ENCODE measurements at regions not wholly inside any gene's neighbourhood (a gene's known extent, or its start where the extent isn't known, plus 50 kb on each side); places are given as distances from the start of the nearest gene placed in this dataset.

DNA sequence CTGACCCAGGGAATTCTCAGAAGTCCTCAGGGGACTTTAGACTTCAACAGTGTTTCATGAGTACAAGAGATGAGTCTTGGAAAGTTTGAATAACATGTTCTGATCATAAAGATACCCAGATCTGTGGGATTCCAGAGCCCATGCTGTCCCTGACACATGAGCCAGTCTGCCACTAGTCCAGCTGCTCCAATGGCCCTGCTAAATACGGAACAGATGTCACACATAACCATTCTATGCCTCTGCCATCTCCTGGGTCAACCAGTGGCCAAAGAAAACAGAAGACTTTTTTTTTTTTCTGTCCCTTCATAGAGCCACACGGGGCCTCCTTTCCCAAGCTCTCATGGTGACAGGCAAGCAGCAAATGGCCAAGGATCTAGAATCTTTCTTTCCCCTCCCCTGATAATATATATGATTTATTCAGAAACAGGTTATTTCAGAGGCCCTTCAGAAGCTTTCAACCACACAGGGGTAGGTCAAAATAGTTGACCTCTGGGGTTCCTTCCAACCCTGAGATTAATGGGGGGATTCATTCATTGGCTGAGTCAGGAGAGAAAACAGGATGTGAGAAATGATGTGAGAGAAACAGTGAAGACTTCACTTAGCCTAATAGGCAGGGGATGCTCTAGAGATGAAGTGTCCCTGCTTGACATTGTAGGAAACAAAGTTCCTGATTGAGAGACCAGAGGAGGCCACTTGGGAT, 367.7 kb downstream of the CDK5RAP2 start:
- no peak for DNase-seq (ENCODE audit: low read depth in 6 of 9, low spot score in 9 of 9)
- Histone ChIP-seq H3K9me3 (ENCODE audit: control insufficient read depth in 2 of 2, insufficient read depth in 1 of 2, low read length in 1 of 2) (no peaks in the 10 kb centered on the region), H3K36me3 (ENCODE audit: control insufficient read depth in 2 of 2, insufficient read depth in 2 of 2, low read length in 1 of 2) (no peaks in the 10 kb centered on the region), H3K27me3 (ENCODE audit: control insufficient read depth in 2 of 2, insufficient read depth in 1 of 2, low read length in 1 of 2) (no peaks in the 10 kb centered on the region), H3K4me1 (ENCODE audit: control insufficient read depth in 2 of 2, insufficient read depth in 2 of 2, low read length in 2 of 2) (no peaks in the 10 kb centered on the region), H3K27ac (ENCODE audit: low read depth in 1 of 2, low read length in 1 of 2) (no peak overlapping the region), H3K4me3 (ENCODE audit: low read length in 2 of 2) (no peak overlapping the region)
- WGBS = 76% methylated on average over 2 of the region's 2 CpGs

DNA sequence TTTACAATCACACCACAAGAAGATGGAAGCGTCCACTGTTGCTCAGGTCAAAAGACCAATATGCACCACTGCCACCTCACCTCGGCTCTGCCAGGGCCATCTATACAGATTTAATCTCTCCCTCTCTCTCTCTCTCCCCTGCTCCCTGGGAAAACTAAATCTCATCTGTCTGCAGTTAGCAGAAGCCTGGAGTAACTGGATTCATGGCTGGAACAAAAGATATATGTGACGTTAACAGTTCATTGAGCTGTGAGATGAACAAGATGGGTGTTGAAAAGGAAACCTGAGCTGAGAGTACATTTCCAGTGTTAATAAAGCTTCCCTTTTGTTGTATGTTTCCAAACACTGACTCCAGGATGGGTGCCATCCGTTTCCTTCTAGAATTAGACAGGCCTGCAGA, 369.7 kb downstream of the CDK5RAP2 start:
- H3K36me3 ChIP-seq (ENCODE audit: control insufficient read depth in 2 of 2, insufficient read depth in 2 of 2, low read length in 1 of 2) = no peaks in the 10 kb centered on the region
- no peaks in the 10 kb centered on the region for H3K9me3 ChIP-seq (ENCODE audit: control insufficient read depth in 2 of 2, insufficient read depth in 1 of 2, low read length in 1 of 2)
- 84% methylated on average over 4 of the region's 4 CpGs for WGBS
- H3K4me3 ChIP-seq (ENCODE audit: low read length in 2 of 2) = no peak overlapping the region
- no peak overlapping the region for H3K27ac ChIP-seq (ENCODE audit: low read depth in 1 of 2, low read length in 1 of 2)
- H3K4me1 ChIP-seq (ENCODE audit: control insufficient read depth in 2 of 2, insufficient read depth in 2 of 2, low read length in 2 of 2) = no peaks in the 10 kb centered on the region
- no peak for DNase-seq (ENCODE audit: low read depth in 6 of 9, low spot score in 9 of 9)
- no peaks in the 10 kb centered on the region for H3K27me3 ChIP-seq (ENCODE audit: control insufficient read depth in 2 of 2, insufficient read depth in 1 of 2, low read length in 1 of 2)

- WGBS = 51% methylated on average over 11 of the region's 11 CpGs
- Histone ChIP-seq H3K36me3 (ENCODE audit: control insufficient read depth in 2 of 2, insufficient read depth in 2 of 2, low read length in 1 of 2) (no peaks in the 10 kb centered on the region), H3K4me1 (ENCODE audit: control insufficient read depth in 2 of 2, insufficient read depth in 2 of 2, low read length in 2 of 2) (no peaks in the 10 kb centered on the region)
Measured at GRCh38 chr9:120202856-120203654, 376.9 kb downstream of the CDK5RAP2 start.

GRCh38 chr9:120198027-120198426, 381.9 kb downstream of the CDK5RAP2 start:
- DNase-seq (ENCODE audit: low read depth in 6 of 9, low spot score in 9 of 9) = no peak
- Histone ChIP-seq H3K36me3 (ENCODE audit: control insufficient read depth in 2 of 2, insufficient read depth in 2 of 2, low read length in 1 of 2) (no peaks in the 10 kb centered on the region), H3K4me3 (ENCODE audit: low read length in 2 of 2) (no peak overlapping the region), H3K27ac (ENCODE audit: low read depth in 1 of 2, low read length in 1 of 2) (no peak overlapping the region), H3K4me1 (ENCODE audit: control insufficient read depth in 2 of 2, insufficient read depth in 2 of 2, low read length in 2 of 2) (no peaks in the 10 kb centered on the region), H3K27me3 (ENCODE audit: control insufficient read depth in 2 of 2, insufficient read depth in 1 of 2, low read length in 1 of 2) (no peaks in the 10 kb centered on the region), H3K9me3 (ENCODE audit: control insufficient read depth in 2 of 2, insufficient read depth in 1 of 2, low read length in 1 of 2) (no peaks in the 10 kb centered on the region)
- WGBS = 88% methylated on average over 3 of the region's 3 CpGs

More at GRCh38 chr9:120202856-120203654, 376.9 kb downstream of the CDK5RAP2 start:
- Histone ChIP-seq H3K9me3 (ENCODE audit: control insufficient read depth in 2 of 2, insufficient read depth in 1 of 2, low read length in 1 of 2) (no peaks in the 10 kb centered on the region), H3K27me3 (ENCODE audit: control insufficient read depth in 2 of 2, insufficient read depth in 1 of 2, low read length in 1 of 2) (no peaks in the 10 kb centered on the region), H3K4me3 (ENCODE audit: low read length in 2 of 2) (no peak overlapping the region), H3K27ac (ENCODE audit: low read depth in 1 of 2, low read length in 1 of 2) (no peak overlapping the region)
- DNase-seq (ENCODE audit: low read depth in 6 of 9, low spot score in 9 of 9) = no peak

DNA sequence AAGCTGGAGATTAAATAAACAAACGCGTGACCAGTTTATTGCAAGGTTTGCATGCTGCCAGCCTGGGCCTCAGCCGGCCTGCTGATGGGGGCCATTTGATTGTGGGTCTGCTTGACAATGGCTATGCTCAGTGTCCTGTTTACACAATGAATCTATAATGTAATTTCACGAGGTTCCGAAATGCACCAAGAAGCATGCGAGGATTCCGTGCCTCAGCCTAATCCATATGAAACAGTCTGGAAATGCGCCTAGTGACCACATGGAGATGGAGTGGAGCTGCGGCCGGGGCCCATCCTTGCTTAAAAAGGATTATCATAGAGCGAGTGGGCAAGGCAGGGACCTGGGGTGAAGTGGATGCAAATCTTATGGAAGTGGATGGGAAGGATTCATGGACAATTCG, 382.4 kb downstream of the CDK5RAP2 start:
- no peaks in the 10 kb centered on the region for H3K27me3 ChIP-seq (ENCODE audit: control insufficient read depth in 2 of 2, insufficient read depth in 1 of 2, low read length in 1 of 2)
- 71% methylated on average over 12 of the region's 12 CpGs for WGBS

GRCh38 chr9:120191141-120191540, 388.8 kb downstream of the CDK5RAP2 start:
- Histone ChIP-seq H3K4me3 (ENCODE audit: low read length in 2 of 2) (no peak overlapping the region), H3K4me1 (ENCODE audit: control insufficient read depth in 2 of 2, insufficient read depth in 2 of 2, low read length in 2 of 2) (no peaks in the 10 kb centered on the region), H3K27me3 (ENCODE audit: control insufficient read depth in 2 of 2, insufficient read depth in 1 of 2, low read length in 1 of 2) (no peaks in the 10 kb centered on the region), H3K36me3 (ENCODE audit: control insufficient read depth in 2 of 2, insufficient read depth in 2 of 2, low read length in 1 of 2) (no peaks in the 10 kb centered on the region), H3K27ac (ENCODE audit: low read depth in 1 of 2, low read length in 1 of 2) (no peak overlapping the region), H3K9me3 (ENCODE audit: control insufficient read depth in 2 of 2, insufficient read depth in 1 of 2, low read length in 1 of 2) (no peaks in the 10 kb centered on the region)
- WGBS = 72% methylated on average over 3 of the region's 3 CpGs
- no peak for DNase-seq (ENCODE audit: low read depth in 6 of 9, low spot score in 9 of 9)

More for the DNA sequence above, 382.4 kb downstream of the CDK5RAP2 start:
- H3K4me3 ChIP-seq (ENCODE audit: low read length in 2 of 2) = no peak overlapping the region
- H3K27ac ChIP-seq (ENCODE audit: low read depth in 1 of 2, low read length in 1 of 2) = no peak overlapping the region
- no peaks in the 10 kb centered on the region for H3K4me1 ChIP-seq (ENCODE audit: control insufficient read depth in 2 of 2, insufficient read depth in 2 of 2, low read length in 2 of 2)
- DNase-seq (ENCODE audit: low read depth in 6 of 9, low spot score in 9 of 9) = no peak
- H3K36me3 ChIP-seq (ENCODE audit: control insufficient read depth in 2 of 2, insufficient read depth in 2 of 2, low read length in 1 of 2) = no peaks in the 10 kb centered on the region
- no peaks in the 10 kb centered on the region for H3K9me3 ChIP-seq (ENCODE audit: control insufficient read depth in 2 of 2, insufficient read depth in 1 of 2, low read length in 1 of 2)

- no peak overlapping the region for H3K4me3 ChIP-seq (ENCODE audit: low read length in 2 of 2)
- DNase-seq (ENCODE audit: low read depth in 6 of 9, low spot score in 9 of 9) = no peak
- no peak overlapping the region for H3K27ac ChIP-seq (ENCODE audit: low read depth in 1 of 2, low read length in 1 of 2)
- no peaks in the 10 kb centered on the region for H3K27me3 ChIP-seq (ENCODE audit: control insufficient read depth in 2 of 2, insufficient read depth in 1 of 2, low read length in 1 of 2)
- no peaks in the 10 kb centered on the region for H3K4me1 ChIP-seq (ENCODE audit: control insufficient read depth in 2 of 2, insufficient read depth in 2 of 2, low read length in 2 of 2)
- WGBS = 84% methylated on average over 8 of the region's 8 CpGs
- no peaks in the 10 kb centered on the region for H3K36me3 ChIP-seq (ENCODE audit: control insufficient read depth in 2 of 2, insufficient read depth in 2 of 2, low read length in 1 of 2)
- no peaks in the 10 kb centered on the region for H3K9me3 ChIP-seq (ENCODE audit: control insufficient read depth in 2 of 2, insufficient read depth in 1 of 2, low read length in 1 of 2)
Measured at GRCh38 chr9:120187758-120188157, 392.2 kb downstream of the CDK5RAP2 start.

DNA sequence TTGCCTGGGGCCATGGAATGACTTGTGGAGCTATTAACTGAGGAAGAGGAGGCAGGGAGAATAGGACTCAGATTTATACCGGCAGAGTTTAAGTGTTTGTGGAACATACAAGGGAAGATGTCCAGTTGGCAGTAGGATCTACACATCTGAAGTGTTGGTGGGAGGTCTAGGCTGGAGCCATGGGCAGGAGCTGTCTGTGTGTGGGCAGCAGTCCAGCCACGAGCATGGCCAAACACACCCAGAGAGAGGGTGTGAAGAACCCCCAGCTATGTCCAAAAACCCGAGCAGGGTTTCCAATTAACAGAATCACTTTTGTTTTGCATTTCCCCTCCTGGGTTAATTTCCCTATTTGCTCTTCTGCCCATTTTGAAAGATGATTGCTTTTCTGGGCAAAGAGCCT, 393.7 kb downstream of the CDK5RAP2 start:
- no peaks in the 10 kb centered on the region for H3K9me3 ChIP-seq (ENCODE audit: control insufficient read depth in 2 of 2, insufficient read depth in 1 of 2, low read length in 1 of 2)
- H3K4me1 ChIP-seq (ENCODE audit: control insufficient read depth in 2 of 2, insufficient read depth in 2 of 2, low read length in 2 of 2) = no peaks in the 10 kb centered on the region
- 77% methylated on average over 3 of the region's 3 CpGs for WGBS
- no peak overlapping the region for H3K4me3 ChIP-seq (ENCODE audit: low read length in 2 of 2)
- H3K27ac ChIP-seq (ENCODE audit: low read depth in 1 of 2, low read length in 1 of 2) = no peak overlapping the region
- DNase-seq (ENCODE audit: low read depth in 6 of 9, low spot score in 9 of 9) = no peak
- no peaks in the 10 kb centered on the region for H3K27me3 ChIP-seq (ENCODE audit: control insufficient read depth in 2 of 2, insufficient read depth in 1 of 2, low read length in 1 of 2)
- H3K36me3 ChIP-seq (ENCODE audit: control insufficient read depth in 2 of 2, insufficient read depth in 2 of 2, low read length in 1 of 2) = no peaks in the 10 kb centered on the region

DNA sequence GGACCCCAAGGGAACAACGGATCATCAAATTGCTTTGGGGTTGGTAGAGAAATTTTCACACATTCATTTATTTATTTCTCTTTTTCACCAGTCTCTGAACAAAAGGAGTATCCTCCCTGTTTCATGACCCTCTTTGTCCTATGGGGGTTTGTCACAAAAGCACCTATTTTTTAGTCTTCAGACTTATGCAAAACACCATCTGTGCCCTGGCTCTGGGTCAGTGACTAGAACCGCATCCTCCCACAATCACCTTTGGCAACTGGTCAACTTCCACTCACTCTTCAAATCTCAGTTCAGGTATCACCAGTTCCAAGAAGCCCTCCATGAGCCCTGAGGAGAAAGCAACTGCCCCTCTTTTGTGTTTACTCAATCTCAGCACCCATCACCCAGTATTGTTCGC, 395.7 kb downstream of the CDK5RAP2 start:
- Histone ChIP-seq H3K27me3 (ENCODE audit: control insufficient read depth in 2 of 2, insufficient read depth in 1 of 2, low read length in 1 of 2) (no peaks in the 10 kb centered on the region), H3K4me3 (ENCODE audit: low read length in 2 of 2) (no peak overlapping the region), H3K36me3 (ENCODE audit: control insufficient read depth in 2 of 2, insufficient read depth in 2 of 2, low read length in 1 of 2) (no peaks in the 10 kb centered on the region), H3K4me1 (ENCODE audit: control insufficient read depth in 2 of 2, insufficient read depth in 2 of 2, low read length in 2 of 2) (no peaks in the 10 kb centered on the region), H3K27ac (ENCODE audit: low read depth in 1 of 2, low read length in 1 of 2) (no peak overlapping the region), H3K9me3 (ENCODE audit: control insufficient read depth in 2 of 2, insufficient read depth in 1 of 2, low read length in 1 of 2) (no peaks in the 10 kb centered on the region)
- 62% methylated on average over 3 of the region's 3 CpGs for WGBS
- no peak for DNase-seq (ENCODE audit: low read depth in 6 of 9, low spot score in 9 of 9)

Measured in thymus (tissue), 11 donors.